AML-193 (cell line): ENCODE measurements at regions not wholly inside any gene's neighbourhood (a gene's known extent, or its start where the extent isn't known, plus 50 kb on each side); places are given as distances from the start of the nearest gene placed in this dataset.
"Not testable (repeated sequence)": the region's sequence is repeated elsewhere in the genome, so short reads cannot be mapped to it uniquely, and the experiment has no call there.

Source experiments
- DNase-seq, 2 experiments: peaks; one replicate each; lab custom pipeline; 2025; lab: John Stamatoyannopoulos, UW

- DNase-seq, result no peak
These were observed 1402.1 kb upstream of the ACO1 start for GRCh38 chr9:30982301-30982700.

- no peak for DNase-seq
These were observed 1388.3 kb upstream of the ACO1 start for GRCh38 chr9:30995956-30996738.

- no peak for DNase-seq
These were observed 1387.7 kb upstream of the ACO1 start for GRCh38 chr9:30996761-30997160.

GRCh38 chr9:30997291-30997690 is 1387.2 kb upstream of the ACO1 start:
- DNase-seq, result no peak

GRCh38 chr9:31005086-31005665 is 1379.3 kb upstream of the ACO1 start:
- DNase-seq, result peak; percentile 0 to 1

GRCh38 chr9:31013371-31013770 is 1371.1 kb upstream of the ACO1 start:
- no peak for DNase-seq

GRCh38 chr9:31023847-31024246 is 1360.6 kb upstream of the ACO1 start:
- DNase-seq, result no peak

- no peak for DNase-seq
These were observed 1356.8 kb upstream of the ACO1 start for GRCh38 chr9:31027678-31028077.

- no peak for DNase-seq
These were observed 1356.3 kb upstream of the ACO1 start for GRCh38 chr9:31028137-31028536.

- DNase-seq, result no peak
These were observed 1353.7 kb upstream of the ACO1 start for GRCh38 chr9:31030741-31031202.

GRCh38 chr9:31032206-31032605 is 1352.2 kb upstream of the ACO1 start:
- DNase-seq, result no peak

GRCh38 chr9:31034311-31034710 is 1350.1 kb upstream of the ACO1 start:
- no peak for DNase-seq

GRCh38 chr9:31040564-31040963 is 1343.9 kb upstream of the ACO1 start:
- DNase-seq, result no peak

GRCh38 chr9:31045810-31046209 is 1338.6 kb upstream of the ACO1 start:
- DNase-seq, result no peak

- not testable (repeated sequence) for DNase-seq
These were observed 1322.9 kb upstream of the ACO1 start for GRCh38 chr9:31061592-31061991.

- DNase-seq, result no peak
These were observed 1318.8 kb upstream of the ACO1 start for GRCh38 chr9:31065691-31066090.

GRCh38 chr9:31067418-31067817 is 1317.0 kb upstream of the ACO1 start:
- no peak for DNase-seq

- DNase-seq, result no peak
These were observed 1312.7 kb upstream of the ACO1 start for GRCh38 chr9:31071606-31072286.

GRCh38 chr9:31078175-31078574 is 1306.3 kb upstream of the ACO1 start:
- no peak for DNase-seq

GRCh38 chr9:31084350-31084749 is 1300.1 kb upstream of the ACO1 start:
- no peak for DNase-seq

- no peak for DNase-seq
These were observed 1294.8 kb upstream of the ACO1 start for GRCh38 chr9:31089549-31090221.

GRCh38 chr9:31100311-31100710 is 1284.1 kb upstream of the ACO1 start:
- no peak for DNase-seq

GRCh38 chr9:31103836-31104235 is 1280.6 kb upstream of the ACO1 start:
- DNase-seq, result no peak
